GM12891 (cell line): ENCODE measurements at regions not wholly inside any gene's neighbourhood (a gene's known extent, or its start where the extent isn't known, plus 50 kb on each side); places are given as distances from the start of the nearest gene placed in this dataset.
"Not testable (repeated sequence)": the region's sequence is repeated elsewhere in the genome, so short reads cannot be mapped to it uniquely, and the experiment has no call there.

Source experiments
- DNase-seq: peaks from one replicate; pipeline ENCODE4 v3.0.0; 2011; ENCODE audit warnings: low spot score; ENCODE audit not compliant: insufficient read length
- FAIRE-seq: peaks from 2 replicates; lab custom pipeline; 2011; peaks lifted over from hg19 to GRCh38; lab: Jason Lieb, UNC
- PAX5 ChIP-seq: IDR thresholded peaks from 2 replicates; pipeline ENCODE4 v1.6.1; 2011; ENCODE audit warnings: low read length, moderate library complexity, mild to moderate bottlenecking; ENCODE audit not compliant: insufficient read depth, severe bottlenecking
- POLR2A ChIP-seq: IDR thresholded peaks from 2 replicates; pipeline ENCODE4 v1.6.1; 2011; ENCODE audit warnings: low read depth, low read length, control low read depth
- POLR2AphosphoS5 ChIP-seq: IDR thresholded peaks from 2 replicates; pipeline ENCODE4 v1.6.1; 2011; ENCODE audit warnings: low read depth, low read length, control low read depth
- POU2F2 ChIP-seq: IDR thresholded peaks from 2 replicates; pipeline ENCODE4 v1.6.1; 2011; ENCODE audit warnings: low read depth, mild to moderate bottlenecking, control low read depth, low read length, moderate library complexity
- SPI1 ChIP-seq: IDR thresholded peaks from 2 replicates; pipeline ENCODE4 v1.6.1; 2011; ENCODE audit warnings: low read depth, low read length, control low read depth
- TAF1 ChIP-seq: IDR thresholded peaks from 2 replicates; pipeline ENCODE4 v1.6.1; 2011; ENCODE audit warnings: low read depth, low read length, control low read depth

DNA sequence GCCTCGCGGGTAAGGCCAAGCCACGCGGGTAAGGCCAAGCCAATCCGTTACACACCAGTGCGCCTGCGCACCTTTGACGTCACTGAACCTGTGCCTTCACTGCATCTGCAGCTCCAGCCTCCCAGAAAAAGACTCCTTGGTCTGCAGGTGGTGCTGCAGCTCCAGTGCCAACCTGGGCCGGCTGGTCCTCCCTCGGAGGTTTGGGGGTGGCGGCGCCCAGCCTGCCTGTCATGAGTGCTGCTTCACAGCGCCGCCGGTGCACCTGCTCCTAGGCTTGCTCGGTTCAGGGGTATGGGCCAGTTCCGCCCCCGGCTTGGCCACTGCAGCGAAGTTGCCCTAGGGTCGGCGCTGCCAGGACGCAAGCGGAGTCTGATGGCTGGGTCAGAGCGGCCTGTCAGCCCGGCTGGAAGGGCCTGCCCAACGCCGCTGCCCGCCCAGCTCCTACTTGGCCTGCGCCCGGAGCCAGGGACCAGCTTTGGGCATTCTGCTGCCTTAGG is 146.6 kb downstream of the USP22 start:
- TF ChIP-seq TAF1 = no peak
- no peak for TF ChIP-seq POLR2AphosphoS5
- no peak for TF ChIP-seq PAX5
- TF ChIP-seq POU2F2 = no peak
- TF ChIP-seq POLR2A = no peak
- TF ChIP-seq SPI1 = no peak
- FAIRE-seq = no peak
- no peak for DNase-seq

DNA sequence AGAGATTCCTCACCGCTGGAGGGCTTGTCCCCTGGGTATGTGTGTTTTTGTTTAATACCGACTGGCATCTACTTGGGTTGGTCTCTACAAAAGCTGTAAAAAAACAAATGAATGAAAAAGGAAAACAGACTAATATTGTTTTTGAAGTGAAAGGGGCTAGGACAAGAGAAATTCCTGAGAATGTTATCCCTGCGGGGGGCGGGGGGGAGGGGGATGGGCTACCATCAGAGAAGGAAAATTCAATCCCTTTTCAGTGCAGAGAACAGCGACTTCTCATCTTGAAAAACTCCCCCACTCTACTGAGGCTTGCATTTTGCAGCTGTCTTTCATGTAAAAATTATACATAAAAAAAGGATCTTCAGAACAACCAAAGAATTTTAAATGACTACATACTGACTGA is 144.1 kb downstream of the USP22 start:
- not testable (repeated sequence) for DNase-seq, FAIRE-seq

DNA sequence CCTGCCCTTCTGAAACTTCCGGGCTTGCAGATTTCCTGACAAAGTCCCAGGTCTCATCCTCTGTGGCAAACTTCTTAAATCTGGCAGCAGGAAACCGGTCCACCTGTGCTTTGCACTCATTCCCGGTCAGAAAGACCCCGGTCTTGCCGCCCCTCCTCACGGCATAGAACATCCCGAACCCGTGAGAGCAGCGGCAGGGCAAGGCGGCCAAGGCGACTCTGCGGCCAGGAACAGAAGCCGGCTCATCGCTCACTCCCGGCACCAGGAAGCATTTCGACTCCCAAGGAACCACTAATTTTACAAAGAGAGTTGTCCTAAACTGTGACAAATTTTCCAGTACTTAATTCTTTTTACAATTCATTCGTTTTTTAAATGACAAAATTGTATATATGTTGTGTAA is 140.3 kb downstream of the USP22 start:
- FAIRE-seq, DNase-seq: not testable (repeated sequence)

DNA sequence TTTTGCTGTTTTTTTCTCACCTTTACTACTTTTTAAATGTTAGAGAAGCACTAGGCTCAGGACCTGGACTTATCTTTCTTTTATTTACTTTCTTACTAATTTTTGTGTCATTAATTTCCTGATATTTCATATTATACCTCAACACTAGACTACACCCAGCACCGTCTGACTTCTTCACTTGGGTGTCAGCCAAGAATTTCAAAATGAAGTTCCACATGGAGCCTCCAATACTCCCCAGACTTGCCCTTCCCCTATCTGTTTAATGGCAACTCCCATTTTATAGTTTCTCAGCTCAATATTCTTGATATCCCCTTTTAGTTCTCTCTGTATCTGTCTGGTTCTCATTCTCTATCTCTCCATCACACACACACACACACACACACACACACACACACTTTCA is 139.3 kb downstream of the USP22 start:
- not testable (repeated sequence) for DNase-seq, FAIRE-seq

DNA sequence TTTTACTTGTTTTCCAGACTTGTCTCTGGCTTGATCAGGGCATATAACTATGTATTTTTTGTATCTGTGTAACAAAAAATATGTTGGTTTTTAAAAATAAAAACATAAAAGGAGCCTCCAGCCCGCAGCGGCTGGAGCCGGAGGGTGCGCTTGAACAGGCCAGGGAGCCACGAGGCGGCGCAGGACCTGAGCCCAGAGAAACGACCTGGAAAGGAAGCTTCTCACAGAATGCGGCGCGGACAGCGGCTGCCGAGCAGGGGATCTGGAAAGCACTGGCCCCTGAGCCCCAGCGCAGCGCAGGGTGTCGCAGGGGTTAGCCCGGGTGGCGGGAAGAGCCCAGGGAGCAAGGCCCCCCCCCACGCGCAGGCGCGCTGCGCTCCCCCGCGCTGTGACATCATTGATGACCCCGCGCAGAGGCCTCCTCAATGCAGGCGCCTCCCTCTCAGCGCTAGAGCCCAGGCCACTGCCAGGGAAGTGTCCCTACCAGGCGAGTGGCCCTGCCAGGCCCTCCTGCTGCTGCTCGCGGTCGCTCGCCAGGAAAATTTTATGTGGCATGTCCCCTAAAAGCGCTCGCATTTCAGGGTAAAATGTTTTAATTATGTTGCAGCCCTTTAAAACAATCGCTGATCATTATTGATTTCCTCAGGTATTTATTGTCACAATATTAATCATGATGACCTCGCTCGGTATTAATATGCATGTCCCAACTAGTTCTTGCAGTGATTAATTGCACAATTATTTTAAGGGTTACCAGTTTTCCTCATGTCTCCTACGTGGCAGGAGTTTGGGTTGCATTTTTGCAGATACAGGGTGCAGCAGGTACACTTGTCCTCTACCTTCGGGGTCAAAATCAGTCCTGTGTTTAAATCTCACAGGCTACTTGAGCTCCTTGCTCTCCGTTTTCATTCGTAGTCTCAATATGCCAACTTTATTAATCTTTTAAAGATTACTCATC is 134.2 kb downstream of the USP22 start:
- peak; percentile 82 for FAIRE-seq
- peak; percentile 84 for DNase-seq

DNA sequence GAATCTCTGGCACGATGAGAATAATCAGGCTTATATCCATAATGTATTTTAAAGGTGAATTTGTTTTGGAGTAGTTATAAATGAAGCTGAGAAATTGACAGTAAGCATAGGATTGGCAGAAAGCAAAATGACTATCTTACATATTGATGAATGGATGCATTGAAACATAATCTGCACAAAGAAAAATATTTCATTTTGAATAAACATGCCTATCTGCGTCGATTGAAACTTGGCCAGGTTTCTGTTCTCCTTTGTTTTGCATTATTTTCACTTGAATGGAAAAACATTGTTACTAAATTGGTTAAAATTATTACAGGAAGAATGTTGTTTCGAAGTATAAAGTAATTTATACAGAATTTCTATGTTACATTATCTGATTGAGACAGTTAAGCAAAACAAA is 128.2 kb downstream of the USP22 start:
- FAIRE-seq (no peak), DNase-seq (no peak)
- TF ChIP-seq SPI1 = no peak
- no peak for TF ChIP-seq TAF1
- no peak for TF ChIP-seq PAX5

More for the DNA sequence above, 134.2 kb downstream of the USP22 start:
- TF ChIP-seq POLR2AphosphoS5 = no peak
- no peak for TF ChIP-seq POU2F2
- no peak for TF ChIP-seq TAF1
- TF ChIP-seq SPI1 = no peak
- no peak for TF ChIP-seq POLR2A
- no peak for TF ChIP-seq PAX5

DNA sequence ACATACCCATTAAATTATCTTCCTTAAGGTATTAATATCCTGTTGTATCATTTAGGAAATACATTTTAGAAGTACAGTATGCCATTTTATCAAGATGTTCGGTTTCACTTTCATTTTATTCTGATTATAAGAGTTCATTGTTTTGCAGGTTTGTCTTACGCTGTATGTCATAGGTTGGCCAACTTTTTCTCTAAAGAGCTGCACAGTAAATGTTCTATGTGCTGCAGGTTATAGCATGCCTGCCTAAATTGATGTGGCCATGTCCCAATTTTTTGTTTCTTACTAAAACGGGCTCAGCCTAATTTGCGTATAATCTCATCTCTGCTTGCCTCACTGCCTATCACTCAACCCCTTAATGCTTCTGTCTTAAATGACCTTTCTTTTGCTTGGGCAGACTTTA is 126.4 kb downstream of the USP22 start:
- DNase-seq = no peak
- no peak for FAIRE-seq
- TF ChIP-seq POLR2A (no peak), POU2F2 (no peak), PAX5 (no peak), TAF1 (no peak), POLR2AphosphoS5 (no peak), SPI1 (no peak)

DNA sequence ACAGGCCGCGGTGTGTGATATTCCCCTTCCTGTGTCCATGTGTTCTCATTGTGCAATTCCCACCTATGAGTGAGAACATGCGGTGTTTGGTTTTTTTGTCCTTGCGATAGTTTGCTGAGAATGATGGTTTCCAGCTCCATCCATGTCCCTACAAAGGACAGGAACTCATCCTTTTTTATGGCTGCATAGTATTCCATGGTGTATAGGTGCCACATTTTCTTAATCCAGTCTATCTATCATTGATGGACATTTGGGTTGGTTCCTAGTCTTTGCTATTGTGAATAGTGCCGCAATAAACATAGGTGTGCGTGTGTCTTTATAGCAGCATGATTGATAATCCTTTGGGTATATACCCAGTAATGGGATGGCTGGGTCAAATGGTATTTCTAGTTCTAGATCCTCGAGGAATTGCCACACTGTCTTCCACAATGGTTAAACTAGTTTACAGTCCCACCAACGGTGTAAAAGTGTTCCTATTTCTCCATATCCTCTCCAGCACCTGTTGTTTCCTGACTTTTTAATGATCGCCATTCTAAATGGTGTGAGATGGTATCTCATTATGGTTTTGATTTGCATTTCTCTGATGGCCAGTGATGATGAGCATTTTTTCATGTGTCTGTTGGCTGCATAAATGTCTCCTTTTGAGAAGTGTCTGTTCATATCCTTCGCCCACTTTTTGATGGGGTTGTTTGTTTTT is 125.1 kb downstream of the USP22 start:
- not testable (repeated sequence) for FAIRE-seq, DNase-seq

DNA sequence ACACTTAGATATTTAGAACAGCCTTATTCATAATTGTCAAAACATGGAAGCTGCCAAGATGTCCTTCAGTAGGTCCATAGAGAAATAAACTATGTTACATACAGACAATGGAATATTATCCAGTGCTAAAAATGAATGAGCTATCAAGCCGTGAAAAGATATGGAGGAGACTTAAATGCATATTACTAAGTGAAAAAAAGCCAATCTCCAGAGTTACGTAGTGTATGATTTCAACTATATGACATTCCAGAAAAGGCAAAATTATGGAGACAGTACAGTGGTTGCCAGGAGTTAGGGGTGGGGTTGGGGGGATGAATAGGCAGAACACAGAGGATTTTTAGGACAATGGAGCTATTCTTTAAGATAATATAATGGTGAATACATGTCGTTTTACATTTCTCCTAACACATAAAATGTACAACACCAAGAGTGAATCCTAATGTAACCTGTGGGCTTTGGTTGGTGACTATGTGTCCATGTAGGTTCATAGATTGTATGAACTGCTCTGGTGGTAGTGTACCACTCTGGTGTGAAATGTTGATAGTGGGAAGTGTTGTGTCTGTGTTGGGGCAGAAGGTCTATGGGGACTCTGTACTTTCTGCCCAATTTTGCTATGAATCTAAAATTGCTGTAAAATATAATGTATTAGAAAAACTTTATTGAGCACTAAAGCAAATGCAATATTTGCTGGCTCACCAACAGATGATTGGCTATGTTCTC is 122.6 kb downstream of the USP22 start:
- DNase-seq (no peak), FAIRE-seq (no peak)
- TF ChIP-seq POU2F2 = no peak
- no peak for TF ChIP-seq SPI1
- no peak for TF ChIP-seq TAF1
- TF ChIP-seq POLR2AphosphoS5 = no peak
- TF ChIP-seq PAX5 = no peak
- no peak for TF ChIP-seq POLR2A

DNA sequence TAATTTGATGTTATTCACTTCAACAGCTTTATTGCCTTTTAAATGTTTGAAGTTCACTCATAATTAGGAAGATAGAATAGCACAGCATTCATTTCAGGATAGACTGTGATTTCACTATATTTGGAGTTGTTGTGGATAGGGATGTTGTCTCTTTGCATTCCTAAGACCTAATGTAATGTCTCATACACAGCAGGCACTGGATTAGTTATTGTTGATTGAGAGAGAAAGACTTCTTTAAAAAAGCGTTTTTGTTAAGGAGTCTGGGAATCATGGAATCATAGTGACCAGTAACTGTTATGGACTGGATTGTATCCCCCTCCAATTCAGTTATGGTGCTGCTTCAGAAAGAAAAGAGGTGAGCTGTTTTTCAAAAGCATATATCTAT is 122.0 kb downstream of the USP22 start:
- no peak for TF ChIP-seq POLR2AphosphoS5
- DNase-seq = no peak
- no peak for FAIRE-seq
